ENCODE measurements at regions not wholly inside any gene's neighbourhood (a gene's known extent, or its start where the extent isn't known, plus 50 kb on each side); places are given as distances from the start of the nearest gene placed in this dataset.

DNA sequence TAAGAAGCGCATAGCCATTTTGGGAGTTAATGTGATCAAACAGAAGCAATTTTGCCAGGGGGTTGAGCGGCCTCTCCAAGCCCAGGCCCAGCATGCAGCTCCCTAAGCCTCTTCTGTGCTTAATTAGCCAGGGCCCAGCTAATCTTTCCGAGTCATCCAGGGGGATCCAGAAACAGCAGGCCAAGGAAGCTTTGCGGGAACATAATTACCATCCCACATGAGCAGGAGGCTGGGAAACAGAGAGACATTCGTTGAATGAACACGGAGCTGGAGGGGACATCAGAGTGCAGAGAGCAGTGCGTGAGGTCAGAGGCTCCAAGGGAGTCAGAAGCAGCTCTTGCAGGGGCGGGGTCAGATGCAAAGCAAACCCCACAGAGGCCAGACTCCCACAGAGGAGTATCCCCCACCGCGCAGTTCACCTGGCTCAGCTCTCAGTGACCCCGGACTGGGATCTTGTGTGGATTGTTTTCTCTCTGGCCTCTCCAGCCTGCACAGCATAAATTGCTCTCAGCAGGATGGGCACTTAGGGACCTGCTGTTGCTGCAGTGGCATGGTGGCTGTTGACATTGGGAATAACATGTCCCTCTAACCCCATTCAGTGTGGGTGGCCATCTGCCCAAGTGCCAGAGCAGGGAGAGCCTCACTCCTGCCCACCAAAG, 657.4 kb downstream of the AJAP1 start:
- intact Hi-C loops (cut with micrococcal nuclease), result no loop called here
- Histone ChIP-seq H4K20me1 (ENCODE audit: low read length) (no peaks in the 10 kb centered on the region), H2AFZ (ENCODE audit: low read length) (no peak overlapping the region), H3K36me3 (ENCODE audit: low read depth, low read length) (no peaks in the 10 kb centered on the region), H3K79me2 (ENCODE audit: low read length) (no peaks in the 10 kb centered on the region), H3K27ac (ENCODE audit: low read length) (no peak overlapping the region), H3K4me1 (ENCODE audit: insufficient read depth, low read length) (no peaks in the 10 kb centered on the region), H3F3A (ENCODE audit: low read length, unreplicated experiment) (no peaks in the 10 kb centered on the region), H3K4me3 (ENCODE audit: low read length) (no peak overlapping the region), H3K9me3 (ENCODE audit: low read length) (no peaks in the 10 kb centered on the region; the same call in 1 of the 2 replicates), H3K9ac (ENCODE audit: low read length) (no peak overlapping the region), H3K4me2 (ENCODE audit: low read length) (no peak overlapping the region), H3K27me3 (ENCODE audit: low read length) (peaks cover 49% of the 10 kb centered on the region), H3K9me2 (replicated peaks; ENCODE audit: low read length) (no peaks in the 10 kb centered on the region)
- ChIA-PET CTCF (no interaction called here), POLR2A (ENCODE audit: unreplicated experiment) (no interaction called here)
- TF ChIP-seq EZH2 (IDR thresholded peaks at IDR 0.05; ENCODE audit: low read length, unreplicated experiment), result no peak
- ATAC-seq, result no peak
- DNase-seq, result no peak
- BruUV-seq (replicated peaks), result no TSS peak

DNA sequence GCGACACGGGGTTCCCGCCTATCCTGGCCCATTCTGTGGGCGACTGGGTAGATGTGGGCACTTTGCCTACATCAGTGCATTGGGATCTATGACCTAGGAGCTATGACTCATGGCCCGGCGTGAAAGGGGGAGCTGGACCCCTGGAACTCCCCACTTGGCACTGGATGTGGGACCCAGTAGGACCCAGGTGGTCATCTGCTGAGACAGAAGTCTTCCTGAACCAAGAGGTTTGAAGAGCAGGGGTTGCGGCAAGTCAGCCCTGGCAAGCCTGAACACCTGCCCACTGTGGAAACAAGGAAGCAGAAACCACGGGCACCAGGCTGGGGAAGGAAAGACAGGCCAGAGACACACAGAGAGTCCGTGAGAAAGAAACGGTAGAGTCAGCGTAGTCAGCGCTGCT, 656.7 kb downstream of the AJAP1 start:
- ChIA-PET CTCF (no interaction called here), POLR2A (ENCODE audit: unreplicated experiment) (no interaction called here)

DNA sequence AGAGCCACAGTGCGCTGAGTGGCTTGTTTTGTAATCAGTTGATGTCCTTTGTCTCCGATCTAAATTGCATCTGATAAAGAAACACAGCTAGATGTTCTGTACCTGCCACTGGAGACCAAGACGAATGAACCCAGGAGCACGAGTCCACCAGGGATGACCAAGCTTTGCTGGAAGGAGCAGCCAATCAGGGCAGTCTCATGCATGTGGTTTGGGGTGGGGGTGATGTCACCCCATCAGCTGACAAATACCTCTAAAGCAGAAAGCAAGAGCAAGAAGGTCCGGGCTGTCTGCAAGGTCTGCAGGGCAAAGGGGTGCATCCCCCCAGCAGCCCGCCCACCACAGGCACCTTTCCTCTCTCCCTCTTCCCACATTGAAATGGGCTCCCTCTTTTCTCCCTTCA, 653.8 kb downstream of the AJAP1 start:
- ATAC-seq (no peak), DNase-seq (no peak)
- H3K79me2 ChIP-seq (ENCODE audit: low read length), result no peaks in the 10 kb centered on the region
- H3F3A ChIP-seq (ENCODE audit: low read length, unreplicated experiment), result no peaks in the 10 kb centered on the region
- H3K36me3 ChIP-seq (ENCODE audit: low read depth, low read length), result no peaks in the 10 kb centered on the region
- no peak overlapping the region for H2AFZ ChIP-seq (ENCODE audit: low read length)
- TF ChIP-seq EZH2phosphoT487 (IDR thresholded peaks at IDR 0.05; ENCODE audit: borderline replicate concordance, low read length) (no peak), EZH2 (IDR thresholded peaks at IDR 0.05; ENCODE audit: low read length, unreplicated experiment) (no peak)
- TF ChIP-seq, protein P1, sequence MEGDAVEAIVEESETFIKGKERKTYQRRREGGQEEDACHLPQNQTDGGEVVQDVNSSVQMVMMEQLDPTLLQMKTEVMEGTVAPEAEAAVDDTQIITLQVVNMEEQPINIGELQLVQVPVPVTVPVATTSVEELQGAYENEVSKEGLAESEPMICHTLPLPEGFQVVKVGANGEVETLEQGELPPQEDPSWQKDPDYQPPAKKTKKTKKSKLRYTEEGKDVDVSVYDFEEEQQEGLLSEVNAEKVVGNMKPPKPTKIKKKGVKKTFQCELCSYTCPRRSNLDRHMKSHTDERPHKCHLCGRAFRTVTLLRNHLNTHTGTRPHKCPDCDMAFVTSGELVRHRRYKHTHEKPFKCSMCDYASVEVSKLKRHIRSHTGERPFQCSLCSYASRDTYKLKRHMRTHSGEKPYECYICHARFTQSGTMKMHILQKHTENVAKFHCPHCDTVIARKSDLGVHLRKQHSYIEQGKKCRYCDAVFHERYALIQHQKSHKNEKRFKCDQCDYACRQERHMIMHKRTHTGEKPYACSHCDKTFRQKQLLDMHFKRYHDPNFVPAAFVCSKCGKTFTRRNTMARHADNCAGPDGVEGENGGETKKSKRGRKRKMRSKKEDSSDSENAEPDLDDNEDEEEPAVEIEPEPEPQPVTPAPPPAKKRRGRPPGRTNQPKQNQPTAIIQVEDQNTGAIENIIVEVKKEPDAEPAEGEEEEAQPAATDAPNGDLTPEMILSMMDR (conservative IDR thresholded peaks at IDR 0.05; ENCODE audit: low read depth, low read length), result no peak
- peaks cover 7% of the 10 kb centered on the region; the same call in 1 of the 2 replicates for H3K9me3 ChIP-seq (ENCODE audit: low read length)
- H3K9me2 ChIP-seq (replicated peaks; ENCODE audit: low read length), result no peaks in the 10 kb centered on the region
- ChIA-PET POLR2A (ENCODE audit: unreplicated experiment) (no interaction called here), CTCF (interaction anchor here (0.5 kb wide), 1 partner anchor 234 kb away, joined by 3 read pairs; no protein-coding TSS in a partner anchor)
- no peak overlapping the region for H3K4me2 ChIP-seq (ENCODE audit: low read length)
- no TSS peak for BruUV-seq (replicated peaks)
- H3K4me1 ChIP-seq (ENCODE audit: insufficient read depth, low read length), result no peaks in the 10 kb centered on the region
- peaks cover 40% of the 10 kb centered on the region for H3K27me3 ChIP-seq (ENCODE audit: low read length)
- H3K4me3 ChIP-seq (ENCODE audit: low read length), result no peak overlapping the region
- no peaks in the 10 kb centered on the region for H4K20me1 ChIP-seq (ENCODE audit: low read length)
- intact Hi-C loops (cut with micrococcal nuclease), result no loop called here
- H3K27ac ChIP-seq (ENCODE audit: low read length), result no peak overlapping the region
- H3K9ac ChIP-seq (ENCODE audit: low read length), result no peak overlapping the region

More for the DNA sequence above, 656.7 kb downstream of the AJAP1 start:
- no peak for DNase-seq
- no peak overlapping the region for H3K4me2 ChIP-seq (ENCODE audit: low read length)
- H3K79me2 ChIP-seq (ENCODE audit: low read length), result no peaks in the 10 kb centered on the region
- H2AFZ ChIP-seq (ENCODE audit: low read length), result no peak overlapping the region
- peaks cover 44% of the 10 kb centered on the region for H3K27me3 ChIP-seq (ENCODE audit: low read length)
- H3K4me3 ChIP-seq (ENCODE audit: low read length), result no peak overlapping the region
- intact Hi-C loops (cut with micrococcal nuclease), result no loop called here
- no peaks in the 10 kb centered on the region for H3K9me2 ChIP-seq (replicated peaks; ENCODE audit: low read length)
- no peak overlapping the region for H3K27ac ChIP-seq (ENCODE audit: low read length)
- no peaks in the 10 kb centered on the region for H3K4me1 ChIP-seq (ENCODE audit: insufficient read depth, low read length)
- no peak overlapping the region for H3K9ac ChIP-seq (ENCODE audit: low read length)
- BruUV-seq (replicated peaks), result no TSS peak
- no peaks in the 10 kb centered on the region for H3K36me3 ChIP-seq (ENCODE audit: low read depth, low read length)
- H4K20me1 ChIP-seq (ENCODE audit: low read length), result no peaks in the 10 kb centered on the region
- H3F3A ChIP-seq (ENCODE audit: low read length, unreplicated experiment), result no peaks in the 10 kb centered on the region
- ATAC-seq, result no peak
- TF ChIP-seq EZH2phosphoT487 (IDR thresholded peaks at IDR 0.05; ENCODE audit: borderline replicate concordance, low read length) (no peak), EZH2 (IDR thresholded peaks at IDR 0.05; ENCODE audit: low read length, unreplicated experiment) (no peak)
- no peaks in the 10 kb centered on the region; the same call in 1 of the 2 replicates for H3K9me3 ChIP-seq (ENCODE audit: low read length)
